ENCODE measurements at regions not wholly inside any gene's neighbourhood (a gene's known extent, or its start where the extent isn't known, plus 50 kb on each side); places are given as distances from the start of the nearest gene placed in this dataset.

DNA sequence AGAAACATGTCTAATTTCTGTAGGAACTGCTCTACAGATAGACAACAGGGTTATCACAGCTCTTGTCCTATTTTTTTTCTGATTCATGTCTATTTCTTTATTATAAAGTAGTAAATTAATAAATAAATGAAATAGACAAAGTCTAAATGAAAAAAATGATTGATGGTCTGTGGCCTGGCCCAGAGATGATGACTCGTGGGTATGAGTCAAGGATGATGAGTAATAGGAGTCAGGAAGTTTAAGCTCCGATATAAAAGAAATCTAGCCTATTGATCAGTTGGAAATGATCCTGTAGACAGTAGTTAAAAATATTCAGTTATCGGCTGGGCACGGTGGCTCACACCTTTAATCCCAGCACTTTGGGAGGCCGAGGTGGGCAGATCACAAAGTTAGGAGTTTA, 90.6 kb upstream of the RTL1 start:
- H3F3A ChIP-seq (ENCODE audit: insufficient read depth, low read length), result no peaks in the 10 kb centered on the region
- H3K79me2 ChIP-seq (ENCODE audit: low read length), result no peaks in the 10 kb centered on the region
- no peak overlapping the region for H3K4me2 ChIP-seq (ENCODE audit: low read depth, low read length)
- H3K4me3 ChIP-seq (ENCODE audit: low read length), result no peak overlapping the region
- no peaks in the 10 kb centered on the region for H4K20me1 ChIP-seq (ENCODE audit: insufficient read depth, low read length)
- no peak overlapping the region for H2AFZ ChIP-seq (ENCODE audit: low read length)
- DNase-seq, result no peak
- H3K9me3 ChIP-seq (replicated peaks; ENCODE audit: insufficient read depth, low read length), result no peaks in the 10 kb centered on the region
- no peaks in the 10 kb centered on the region for H3K27me3 ChIP-seq (replicated peaks; ENCODE audit: insufficient read depth, low read length)
- no peak for TF ChIP-seq EZH2 (optimal IDR thresholded peaks at IDR 0.05; ENCODE audit: low read depth, low read length)
- no peak for TF ChIP-seq EZH2phosphoT487 (IDR thresholded peaks at IDR 0.05; ENCODE audit: low read length)
- TF ChIP-seq, protein P1, sequence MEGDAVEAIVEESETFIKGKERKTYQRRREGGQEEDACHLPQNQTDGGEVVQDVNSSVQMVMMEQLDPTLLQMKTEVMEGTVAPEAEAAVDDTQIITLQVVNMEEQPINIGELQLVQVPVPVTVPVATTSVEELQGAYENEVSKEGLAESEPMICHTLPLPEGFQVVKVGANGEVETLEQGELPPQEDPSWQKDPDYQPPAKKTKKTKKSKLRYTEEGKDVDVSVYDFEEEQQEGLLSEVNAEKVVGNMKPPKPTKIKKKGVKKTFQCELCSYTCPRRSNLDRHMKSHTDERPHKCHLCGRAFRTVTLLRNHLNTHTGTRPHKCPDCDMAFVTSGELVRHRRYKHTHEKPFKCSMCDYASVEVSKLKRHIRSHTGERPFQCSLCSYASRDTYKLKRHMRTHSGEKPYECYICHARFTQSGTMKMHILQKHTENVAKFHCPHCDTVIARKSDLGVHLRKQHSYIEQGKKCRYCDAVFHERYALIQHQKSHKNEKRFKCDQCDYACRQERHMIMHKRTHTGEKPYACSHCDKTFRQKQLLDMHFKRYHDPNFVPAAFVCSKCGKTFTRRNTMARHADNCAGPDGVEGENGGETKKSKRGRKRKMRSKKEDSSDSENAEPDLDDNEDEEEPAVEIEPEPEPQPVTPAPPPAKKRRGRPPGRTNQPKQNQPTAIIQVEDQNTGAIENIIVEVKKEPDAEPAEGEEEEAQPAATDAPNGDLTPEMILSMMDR (IDR thresholded peaks at IDR 0.05; ENCODE audit: low read length), result no peak
- H3K4me1 ChIP-seq (ENCODE audit: low read length), result no peaks in the 10 kb centered on the region
- no peak overlapping the region for H3K27ac ChIP-seq (ENCODE audit: low read length)
- H3K9me2 ChIP-seq (replicated peaks; ENCODE audit: insufficient read depth, low read length), result no peaks in the 10 kb centered on the region
- H3K9ac ChIP-seq (ENCODE audit: low read length), result no peak overlapping the region
- no peaks in the 10 kb centered on the region for H3K36me3 ChIP-seq (replicated peaks; ENCODE audit: insufficient read depth, low read length)

DNA sequence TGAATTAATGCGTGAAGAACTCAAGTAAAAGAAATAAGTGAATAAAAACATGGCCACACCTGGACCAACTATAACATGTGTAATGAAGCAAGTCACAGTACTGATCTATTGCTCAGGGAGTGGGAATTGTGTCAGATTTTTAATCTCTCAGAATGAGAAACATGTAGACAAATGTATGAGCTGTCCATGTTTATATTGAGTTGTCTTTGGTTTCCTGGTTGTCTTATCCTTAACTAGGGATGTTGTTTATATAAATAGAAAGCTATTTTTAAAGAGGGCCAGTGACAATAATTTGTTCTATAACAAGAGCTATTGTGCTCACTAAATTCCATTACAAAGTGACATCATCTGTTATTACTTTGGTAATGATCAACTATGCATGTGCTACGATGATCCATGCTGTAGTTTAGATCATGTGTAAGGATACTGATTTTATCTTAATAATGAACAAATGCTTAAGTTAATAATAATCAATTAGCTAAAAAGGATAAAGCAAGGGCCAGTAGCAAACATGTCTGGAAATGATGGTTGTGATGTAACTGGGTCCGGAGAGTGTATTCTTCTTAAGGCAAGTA, 91.3 kb upstream of the RTL1 start:
- H3F3A ChIP-seq (ENCODE audit: insufficient read depth, low read length), result no peaks in the 10 kb centered on the region
- H3K4me3 ChIP-seq (ENCODE audit: low read length), result no peak overlapping the region
- H3K4me1 ChIP-seq (ENCODE audit: low read length), result no peaks in the 10 kb centered on the region
- no peak overlapping the region for H3K4me2 ChIP-seq (ENCODE audit: low read depth, low read length)
- H3K9ac ChIP-seq (ENCODE audit: low read length), result no peak overlapping the region
- H3K9me3 ChIP-seq (replicated peaks; ENCODE audit: insufficient read depth, low read length), result no peaks in the 10 kb centered on the region
- no peak for DNase-seq
- H3K27ac ChIP-seq (ENCODE audit: low read length), result no peak overlapping the region
- no peak overlapping the region for H2AFZ ChIP-seq (ENCODE audit: low read length)
- TF ChIP-seq EZH2 (optimal IDR thresholded peaks at IDR 0.05; ENCODE audit: low read depth, low read length) (no peak), EZH2phosphoT487 (IDR thresholded peaks at IDR 0.05; ENCODE audit: low read length) (no peak)
- TF ChIP-seq, protein P1 (IDR thresholded peaks at IDR 0.05; ENCODE audit: low read length), result no peak
- H3K36me3 ChIP-seq (replicated peaks; ENCODE audit: insufficient read depth, low read length), result no peaks in the 10 kb centered on the region
- H3K9me2 ChIP-seq (replicated peaks; ENCODE audit: insufficient read depth, low read length), result no peaks in the 10 kb centered on the region
- H3K79me2 ChIP-seq (ENCODE audit: low read length), result no peaks in the 10 kb centered on the region
- H4K20me1 ChIP-seq (ENCODE audit: insufficient read depth, low read length), result no peaks in the 10 kb centered on the region
- no peaks in the 10 kb centered on the region for H3K27me3 ChIP-seq (replicated peaks; ENCODE audit: insufficient read depth, low read length)

DNA sequence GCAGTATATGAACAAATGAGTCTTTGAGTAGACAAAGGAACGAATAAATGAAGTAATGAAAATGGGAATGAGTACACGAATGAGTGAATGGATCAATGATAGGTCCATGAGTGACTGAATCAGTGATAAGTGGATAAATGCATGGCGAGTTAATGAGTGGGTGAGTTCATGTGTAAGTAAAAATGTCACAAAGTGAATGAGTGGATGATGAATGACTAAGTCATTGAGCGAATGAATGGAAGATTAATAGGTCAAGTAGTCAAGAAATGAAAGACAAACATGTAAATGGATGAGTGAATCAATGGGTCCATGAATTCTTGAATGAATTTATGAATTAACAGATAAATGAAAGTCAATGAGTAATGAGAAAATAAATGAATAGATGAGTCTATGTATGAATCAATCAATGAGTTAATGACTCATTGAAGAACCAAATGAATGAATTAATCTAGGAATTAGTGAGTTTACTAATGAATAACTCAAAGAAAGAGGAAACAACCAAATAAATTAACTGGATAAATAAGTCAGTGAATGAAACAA, 97.3 kb upstream of the RTL1 start:
- Histone ChIP-seq H3K27me3 (replicated peaks; ENCODE audit: insufficient read depth, low read length) (no peaks in the 10 kb centered on the region), H3K4me1 (ENCODE audit: low read length) (peaks cover 11% of the 10 kb centered on the region), H4K20me1 (ENCODE audit: insufficient read depth, low read length) (no peaks in the 10 kb centered on the region), H2AFZ (ENCODE audit: low read length) (no peak overlapping the region), H3K36me3 (replicated peaks; ENCODE audit: insufficient read depth, low read length) (no peaks in the 10 kb centered on the region), H3K9me3 (replicated peaks; ENCODE audit: insufficient read depth, low read length) (no peaks in the 10 kb centered on the region), H3K9ac (ENCODE audit: low read length) (no peak overlapping the region), H3K4me3 (ENCODE audit: low read length) (no peak overlapping the region), H3K79me2 (ENCODE audit: low read length) (no peaks in the 10 kb centered on the region), H3F3A (ENCODE audit: insufficient read depth, low read length) (no peaks in the 10 kb centered on the region), H3K9me2 (replicated peaks; ENCODE audit: insufficient read depth, low read length) (no peaks in the 10 kb centered on the region), H3K27ac (ENCODE audit: low read length) (no peak overlapping the region), H3K4me2 (ENCODE audit: low read depth, low read length) (no peak overlapping the region)
- no peak for DNase-seq
- TF ChIP-seq EZH2 (optimal IDR thresholded peaks at IDR 0.05; ENCODE audit: low read depth, low read length) (no peak), EZH2phosphoT487 (IDR thresholded peaks at IDR 0.05; ENCODE audit: low read length) (no peak)
- TF ChIP-seq, protein P1 (IDR thresholded peaks at IDR 0.05; ENCODE audit: low read length), result no peak

Data from MM.1S (cell line).